ENCODE measurements at regions not wholly inside any gene's neighbourhood (a gene's known extent, or its start where the extent isn't known, plus 50 kb on each side); places are given as distances from the start of the nearest gene placed in this dataset.
A peak's percentile ranks its signal among the peaks of the same experiment; 100 is the strongest.

DNA sequence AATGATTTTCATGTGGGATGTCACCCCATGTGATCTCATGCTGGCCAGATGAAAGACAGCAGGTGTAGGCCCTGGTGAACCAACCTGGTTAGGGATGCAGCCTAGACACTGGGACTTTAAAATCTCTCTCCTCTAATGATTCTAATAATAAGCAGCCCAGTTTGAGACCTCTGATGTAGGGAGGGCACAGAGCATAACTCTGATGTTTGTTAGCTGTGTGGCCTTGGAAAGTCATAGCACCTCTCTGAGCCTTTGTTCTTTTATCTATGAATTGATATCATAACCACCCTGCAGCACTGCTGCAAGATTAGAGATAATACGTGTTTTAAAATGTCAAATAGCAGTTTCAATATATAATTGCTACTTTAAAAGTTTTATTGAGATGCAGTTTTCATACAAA is 106.0 kb downstream of the RPL22L1 start:
- TF ChIP-seq, protein P1, sequence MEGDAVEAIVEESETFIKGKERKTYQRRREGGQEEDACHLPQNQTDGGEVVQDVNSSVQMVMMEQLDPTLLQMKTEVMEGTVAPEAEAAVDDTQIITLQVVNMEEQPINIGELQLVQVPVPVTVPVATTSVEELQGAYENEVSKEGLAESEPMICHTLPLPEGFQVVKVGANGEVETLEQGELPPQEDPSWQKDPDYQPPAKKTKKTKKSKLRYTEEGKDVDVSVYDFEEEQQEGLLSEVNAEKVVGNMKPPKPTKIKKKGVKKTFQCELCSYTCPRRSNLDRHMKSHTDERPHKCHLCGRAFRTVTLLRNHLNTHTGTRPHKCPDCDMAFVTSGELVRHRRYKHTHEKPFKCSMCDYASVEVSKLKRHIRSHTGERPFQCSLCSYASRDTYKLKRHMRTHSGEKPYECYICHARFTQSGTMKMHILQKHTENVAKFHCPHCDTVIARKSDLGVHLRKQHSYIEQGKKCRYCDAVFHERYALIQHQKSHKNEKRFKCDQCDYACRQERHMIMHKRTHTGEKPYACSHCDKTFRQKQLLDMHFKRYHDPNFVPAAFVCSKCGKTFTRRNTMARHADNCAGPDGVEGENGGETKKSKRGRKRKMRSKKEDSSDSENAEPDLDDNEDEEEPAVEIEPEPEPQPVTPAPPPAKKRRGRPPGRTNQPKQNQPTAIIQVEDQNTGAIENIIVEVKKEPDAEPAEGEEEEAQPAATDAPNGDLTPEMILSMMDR (IDR thresholded peaks at IDR 0.05; ENCODE audit: low read length, missing control alignments): no peak
- H3K4me3 ChIP-seq (replicated peaks; ENCODE audit: low read depth, low read length): no peak overlapping the region
- no peak for DNase-seq (ENCODE audit: low read depth)

DNA sequence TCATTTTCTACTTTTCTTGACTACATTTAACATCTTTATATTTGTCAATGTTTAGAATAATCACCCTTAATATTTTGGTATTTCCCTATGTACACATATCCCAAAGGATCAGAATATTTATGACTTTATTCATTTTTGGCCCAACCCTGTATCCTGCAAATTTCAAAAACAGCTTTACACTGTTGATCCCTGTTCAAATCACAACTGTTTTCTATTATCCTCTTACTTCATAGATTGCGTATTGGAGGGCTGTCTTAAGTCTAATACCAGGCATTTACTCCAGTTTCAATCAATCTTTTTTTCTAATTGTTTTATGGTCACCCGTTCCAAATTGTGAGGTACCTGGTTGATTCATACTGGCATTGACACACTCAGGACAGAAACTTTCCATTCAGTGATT is 107.9 kb downstream of the RPL22L1 start:
- DNase-seq (ENCODE audit: low read depth): no peak
- H3K4me3 ChIP-seq (replicated peaks; ENCODE audit: low read depth, low read length): no peak overlapping the region
- TF ChIP-seq, protein P1 (IDR thresholded peaks at IDR 0.05; ENCODE audit: low read length, missing control alignments): no peak

- TF ChIP-seq, protein P1 (IDR thresholded peaks at IDR 0.05; ENCODE audit: low read length, missing control alignments): no peak
- no peak overlapping the region for H3K4me3 ChIP-seq (replicated peaks; ENCODE audit: low read depth, low read length)
- DNase-seq (ENCODE audit: low read depth): no peak
Observed at GRCh38 chr3:170761103-170761502, 108.9 kb downstream of the RPL22L1 start.

DNA sequence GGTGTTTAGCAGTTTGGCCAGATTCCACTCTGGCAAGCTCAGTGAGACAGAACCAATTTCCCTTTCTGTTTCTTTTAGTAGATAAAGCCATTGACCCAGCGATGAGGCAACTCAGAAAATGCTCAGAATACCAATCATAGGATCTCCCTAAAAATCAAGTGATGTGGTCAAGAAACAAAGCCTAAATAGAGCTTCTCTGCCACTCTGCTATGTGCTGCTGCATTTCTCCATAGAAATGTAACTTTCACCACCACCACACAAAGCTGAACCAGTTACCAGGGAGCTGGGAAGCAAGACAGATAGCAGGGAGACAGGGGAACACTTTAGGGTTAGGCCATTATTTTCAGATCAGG is 109.8 kb downstream of the RPL22L1 start:
- TF ChIP-seq, protein P1 (IDR thresholded peaks at IDR 0.05; ENCODE audit: low read length, missing control alignments): no peak
- no peak overlapping the region for H3K4me3 ChIP-seq (replicated peaks; ENCODE audit: low read depth, low read length)
- peak; percentile 45 for DNase-seq (ENCODE audit: low read depth)

GRCh38 chr3:170759511-170760173 is 110.4 kb downstream of the RPL22L1 start:
- TF ChIP-seq, protein P1 (IDR thresholded peaks at IDR 0.05; ENCODE audit: low read length, missing control alignments): no peak
- H3K4me3 ChIP-seq (replicated peaks; ENCODE audit: low read depth, low read length): no peak overlapping the region
- no peak for DNase-seq (ENCODE audit: low read depth)

GRCh38 chr3:170757038-170757437 is 113.0 kb downstream of the RPL22L1 start:
- TF ChIP-seq, protein P1 (IDR thresholded peaks at IDR 0.05; ENCODE audit: low read length, missing control alignments): no peak
- no peak overlapping the region for H3K4me3 ChIP-seq (replicated peaks; ENCODE audit: low read depth, low read length)
- DNase-seq (ENCODE audit: low read depth): no peak

- no peak for DNase-seq (ENCODE audit: low read depth)
- H3K4me3 ChIP-seq (replicated peaks; ENCODE audit: low read depth, low read length): no peak overlapping the region
- TF ChIP-seq, protein P1 (IDR thresholded peaks at IDR 0.05; ENCODE audit: low read length, missing control alignments): no peak
Observed at GRCh38 chr3:170754311-170754693, 115.7 kb downstream of the RPL22L1 start.
